DMS153 (cell line): ENCODE measurements at regions not wholly inside any gene's neighbourhood (a gene's known extent, or its start where the extent isn't known, plus 50 kb on each side); places are given as distances from the start of the nearest gene placed in this dataset.
"Not testable (repeated sequence)": the region's sequence is repeated elsewhere in the genome, so short reads cannot be mapped to it uniquely, and the experiment has no call there.

Experiments used
- DNase-seq: peaks from one replicate; lab custom pipeline; 2025; lab: John Stamatoyannopoulos, UW

GRCh38 chr6:1230689-1231605, 81.0 kb upstream of the FOXQ1 start:
- DNase-seq, result no peak

- DNase-seq, result no peak
These were observed 81.6 kb upstream of the FOXQ1 start for GRCh38 chr6:1230281-1230680.

GRCh38 chr6:1229808-1230207, 82.1 kb upstream of the FOXQ1 start:
- no peak for DNase-seq

GRCh38 chr6:1229301-1229700, 82.6 kb upstream of the FOXQ1 start:
- DNase-seq, result no peak

- DNase-seq, result no peak
These were observed 83.1 kb upstream of the FOXQ1 start for GRCh38 chr6:1228754-1229191.

GRCh38 chr6:1227935-1228753, 83.8 kb upstream of the FOXQ1 start:
- no peak for DNase-seq

- no peak for DNase-seq
These were observed 84.3 kb upstream of the FOXQ1 start for GRCh38 chr6:1227600-1227934.

GRCh38 chr6:1226277-1227099, 85.4 kb upstream of the FOXQ1 start:
- no peak for DNase-seq

- no peak for DNase-seq
These were observed 87.4 kb upstream of the FOXQ1 start for GRCh38 chr6:1224514-1224913.

GRCh38 chr6:1222728-1223595, 88.9 kb upstream of the FOXQ1 start:
- no peak for DNase-seq

GRCh38 chr6:1217396-1217795, 94.5 kb upstream of the FOXQ1 start:
- no peak for DNase-seq

- DNase-seq, result no peak
These were observed 95.4 kb upstream of the FOXQ1 start for GRCh38 chr6:1216488-1216974.

- DNase-seq, result no peak
These were observed 95.9 kb upstream of the FOXQ1 start for GRCh38 chr6:1215884-1216487.

GRCh38 chr6:1215023-1215422, 96.9 kb upstream of the FOXQ1 start:
- DNase-seq, result no peak

GRCh38 chr6:1212919-1213318, 99.0 kb upstream of the FOXQ1 start:
- DNase-seq, result no peak

- not testable (repeated sequence) for DNase-seq
These were observed 99.8 kb upstream of the FOXQ1 start for GRCh38 chr6:1212138-1212537.

- not testable (repeated sequence) for DNase-seq
These were observed 101.3 kb upstream of the FOXQ1 start for GRCh38 chr6:1210631-1211030.

GRCh38 chr6:1208876-1209275, 103.0 kb upstream of the FOXQ1 start:
- DNase-seq, result no peak

- no peak for DNase-seq
These were observed 108.4 kb upstream of the FOXQ1 start for GRCh38 chr6:1203546-1203945.

GRCh38 chr6:1202201-1202600, 109.7 kb upstream of the FOXQ1 start:
- DNase-seq, result no peak
